Astrocyte of the cerebellum (primary cell): ENCODE measurements at regions not wholly inside any gene's neighbourhood (a gene's known extent, or its start where the extent isn't known, plus 50 kb on each side); places are given as distances from the start of the nearest gene placed in this dataset.
A peak's percentile ranks its signal among the peaks of the same experiment; 100 is the strongest.

Source experiments
- DNase-seq: peaks from one replicate; pipeline ENCODE4 v3.0.0-alpha.2; 2011; ENCODE audit warnings: low read depth
- H3K4me3 ChIP-seq: 2 replicates; pipeline ENCODE4 v1.5.1; 2011; ENCODE audit warnings: mild to moderate bottlenecking, low read depth, low read length, moderate library complexity
- in situ Hi-C: cut with HindIII; loops from 2 replicates; pipeline ENCODE4 v1.10.0; 2017; ENCODE audit warnings: low sequenced_read_pairs
- TF ChIP-seq, protein P1 (sequence below): IDR thresholded peaks from 2 replicates; pipeline ENCODE4 v1.5.1; 2012; ENCODE audit warnings: low read length, low read depth, moderate library complexity, mild to moderate bottlenecking; ENCODE audit errors: missing control alignments

- no peak for DNase-seq
- in situ Hi-C loops: no loop called here
- TF ChIP-seq, protein P1, sequence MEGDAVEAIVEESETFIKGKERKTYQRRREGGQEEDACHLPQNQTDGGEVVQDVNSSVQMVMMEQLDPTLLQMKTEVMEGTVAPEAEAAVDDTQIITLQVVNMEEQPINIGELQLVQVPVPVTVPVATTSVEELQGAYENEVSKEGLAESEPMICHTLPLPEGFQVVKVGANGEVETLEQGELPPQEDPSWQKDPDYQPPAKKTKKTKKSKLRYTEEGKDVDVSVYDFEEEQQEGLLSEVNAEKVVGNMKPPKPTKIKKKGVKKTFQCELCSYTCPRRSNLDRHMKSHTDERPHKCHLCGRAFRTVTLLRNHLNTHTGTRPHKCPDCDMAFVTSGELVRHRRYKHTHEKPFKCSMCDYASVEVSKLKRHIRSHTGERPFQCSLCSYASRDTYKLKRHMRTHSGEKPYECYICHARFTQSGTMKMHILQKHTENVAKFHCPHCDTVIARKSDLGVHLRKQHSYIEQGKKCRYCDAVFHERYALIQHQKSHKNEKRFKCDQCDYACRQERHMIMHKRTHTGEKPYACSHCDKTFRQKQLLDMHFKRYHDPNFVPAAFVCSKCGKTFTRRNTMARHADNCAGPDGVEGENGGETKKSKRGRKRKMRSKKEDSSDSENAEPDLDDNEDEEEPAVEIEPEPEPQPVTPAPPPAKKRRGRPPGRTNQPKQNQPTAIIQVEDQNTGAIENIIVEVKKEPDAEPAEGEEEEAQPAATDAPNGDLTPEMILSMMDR: no peak
- no peak overlapping the region for H3K4me3 ChIP-seq
These were observed 646.9 kb upstream of the CDH7 start for GRCh38 chr18:65103864-65104263.

DNA sequence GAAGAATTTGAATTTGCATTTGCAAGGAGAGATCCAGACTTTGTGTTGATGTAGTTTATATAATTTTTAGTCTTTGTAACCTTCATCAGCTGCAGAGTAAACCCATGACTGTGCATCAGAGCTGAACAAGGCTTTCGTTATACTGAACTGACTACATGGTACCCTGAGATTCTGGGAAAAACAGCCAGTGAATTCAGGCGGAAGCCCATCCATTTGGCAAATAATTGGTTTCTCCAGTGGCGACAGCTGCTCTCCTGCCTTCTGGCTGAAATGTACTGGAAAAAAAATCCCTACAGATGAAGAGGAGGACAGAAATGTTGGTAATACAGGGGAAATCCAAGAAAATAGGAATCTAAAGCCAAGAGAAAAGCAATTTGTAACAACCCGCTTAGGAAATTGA lies 657.5 kb upstream of the CDH7 start:
- no peak overlapping the region for H3K4me3 ChIP-seq
- TF ChIP-seq, protein P1: no peak
- no peak for DNase-seq
- in situ Hi-C loops: no loop called here

DNA sequence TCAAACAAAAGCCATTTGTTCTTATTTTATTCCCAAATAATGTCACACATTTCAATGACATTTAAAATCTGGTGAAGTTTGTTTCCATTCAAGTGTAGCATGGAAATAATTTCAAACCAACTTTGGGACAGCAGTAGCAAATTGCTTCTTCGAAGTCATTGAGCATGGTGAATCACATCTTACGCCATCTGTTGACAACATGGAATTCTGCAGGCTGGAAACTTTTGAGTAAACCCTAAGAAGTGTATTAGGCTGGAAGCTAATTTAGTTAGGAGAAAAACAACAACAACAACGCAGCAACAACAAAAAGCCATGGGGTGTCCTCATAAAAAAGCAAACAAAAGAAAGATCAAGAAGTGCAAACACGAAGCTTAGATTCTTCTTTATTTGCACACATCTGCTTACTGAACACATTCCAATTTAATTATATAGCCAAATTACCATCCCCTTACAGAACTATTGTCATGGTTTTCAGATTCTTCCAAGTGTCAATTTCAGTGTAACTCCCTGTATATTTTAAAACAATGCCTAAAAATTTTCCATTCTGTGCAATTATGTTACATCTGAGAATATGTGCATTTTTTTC lies 659.0 kb upstream of the CDH7 start:
- in situ Hi-C loops: no loop called here
- TF ChIP-seq, protein P1: peak; percentile 65
- peak; percentile 1 for DNase-seq
- H3K4me3 ChIP-seq: no peak overlapping the region

DNA sequence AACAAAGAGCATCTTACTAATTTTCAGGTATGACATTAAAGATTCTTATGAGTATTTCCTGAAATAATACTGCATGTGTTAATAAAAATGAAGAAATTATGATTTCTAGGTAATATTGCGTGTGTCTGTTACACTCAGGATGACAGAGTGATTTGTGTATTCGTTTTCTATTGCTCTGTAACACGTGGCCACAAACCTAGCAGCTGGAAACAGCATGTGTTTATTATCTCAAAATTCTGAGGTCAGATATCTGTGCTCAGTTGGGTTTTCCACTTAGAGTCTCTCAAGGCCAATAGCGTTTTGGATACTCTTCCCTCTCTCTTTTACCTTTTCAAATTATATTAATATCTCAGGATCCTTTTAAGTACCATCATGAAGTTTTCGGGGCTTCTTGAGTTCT lies 667.9 kb upstream of the CDH7 start:
- H3K4me3 ChIP-seq: no peak overlapping the region
- in situ Hi-C loops: no loop called here
- no peak for DNase-seq
- TF ChIP-seq, protein P1: no peak

- TF ChIP-seq, protein P1: no peak
- no peak for DNase-seq
- H3K4me3 ChIP-seq: no peak overlapping the region
- in situ Hi-C loops: no loop called here
These were observed 669.0 kb upstream of the CDH7 start for GRCh38 chr18:65081786-65082185.

GRCh38 chr18:65073060-65073550 lies 677.7 kb upstream of the CDH7 start:
- in situ Hi-C loops: no loop called here
- DNase-seq: no peak
- TF ChIP-seq, protein P1: no peak
- no peak overlapping the region for H3K4me3 ChIP-seq
